COLO829 (cell line): ENCODE measurements at regions not wholly inside any gene's neighbourhood (a gene's known extent, or its start where the extent isn't known, plus 50 kb on each side); places are given as distances from the start of the nearest gene placed in this dataset.

ENCODE experiments used
- DNase-seq: peaks from one replicate; pipeline ENCODE4 v3.0.0; 2012; ENCODE audit warnings: low spot score

GRCh38 chr20:54272901-54273488, 65.1 kb downstream of the PFDN4 start:
- DNase-seq: no peak

- DNase-seq: no peak
Measured at GRCh38 chr20:54275359-54276111, 67.6 kb downstream of the PFDN4 start.

- DNase-seq: no peak
Measured at GRCh38 chr20:54276577-54277169, 68.8 kb downstream of the PFDN4 start.

DNA sequence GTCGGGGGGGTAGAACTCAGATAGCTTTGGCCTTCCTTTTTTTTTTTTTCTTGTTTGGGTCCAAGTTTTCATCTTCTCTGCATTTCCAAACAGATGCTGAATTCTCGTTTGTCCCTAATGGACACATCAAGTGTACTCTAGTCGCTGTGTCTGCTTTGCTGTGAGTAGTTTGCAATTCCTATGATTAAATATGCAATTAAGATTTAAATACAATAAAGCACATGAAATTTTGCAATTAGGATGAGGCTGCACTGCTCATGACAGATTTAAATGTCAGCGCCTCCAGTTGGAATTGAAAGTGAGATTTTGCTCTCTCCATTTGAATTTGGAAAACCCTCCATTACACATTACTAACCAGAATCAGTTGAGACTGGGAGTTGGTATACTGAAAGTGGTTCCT, 70.4 kb downstream of the PFDN4 start:
- DNase-seq: no peak

DNA sequence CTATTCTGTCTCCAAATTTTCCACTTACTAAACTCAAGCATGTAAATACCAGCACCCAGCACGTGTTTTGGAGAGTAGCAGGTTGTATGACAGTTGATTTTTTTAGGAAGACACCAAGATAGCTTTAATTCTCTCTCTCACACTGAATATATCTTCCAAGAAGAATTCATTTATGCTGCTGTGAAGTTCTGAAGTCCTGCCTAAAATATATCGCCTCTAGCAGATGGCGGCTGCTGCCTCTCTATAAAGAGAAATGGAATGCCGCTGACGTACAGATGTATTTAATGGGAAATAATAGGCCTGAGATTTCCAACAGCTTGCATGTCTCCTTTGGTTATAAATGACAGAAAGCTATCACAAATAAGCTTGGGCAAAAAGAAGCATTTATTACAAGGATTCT, 74.7 kb downstream of the PFDN4 start:
- no peak for DNase-seq

- no peak for DNase-seq
Measured at GRCh38 chr20:54283253-54283652, 75.4 kb downstream of the PFDN4 start.

DNA sequence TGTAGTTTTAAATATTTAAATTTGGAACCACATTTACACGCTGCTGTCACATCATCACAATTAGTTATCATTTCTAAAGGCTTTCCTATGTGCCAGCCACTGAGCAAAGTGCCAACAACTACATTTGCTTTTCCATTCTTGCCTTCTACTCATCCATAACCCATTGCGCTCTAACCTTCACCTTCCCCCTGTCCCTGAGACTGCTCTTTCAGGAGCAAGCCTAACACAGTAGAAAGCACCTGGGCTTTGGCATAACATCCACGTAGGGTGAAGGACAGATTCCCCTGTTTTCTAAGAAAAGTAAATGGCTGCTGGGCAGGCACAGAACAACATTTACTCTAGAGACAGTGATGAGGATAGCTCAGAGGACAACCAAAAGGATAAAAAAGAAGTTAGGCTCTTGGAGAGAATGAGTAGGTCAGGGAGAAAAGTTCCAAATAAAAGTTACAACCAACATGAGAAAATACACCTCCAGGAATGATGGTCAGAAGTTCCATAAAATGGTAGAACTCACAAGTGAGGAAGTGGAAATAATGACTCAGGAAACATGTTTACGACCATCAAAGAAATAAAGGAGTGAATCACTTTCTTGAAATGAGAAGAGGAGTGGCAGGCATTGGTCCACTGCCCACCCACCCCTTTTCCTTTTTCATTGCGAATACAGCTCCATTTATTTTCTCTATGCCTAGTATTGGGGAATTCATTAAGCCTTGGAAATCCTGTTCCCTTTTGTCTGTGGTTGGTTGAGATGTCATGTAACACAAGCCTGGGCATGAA, 77.2 kb downstream of the PFDN4 start:
- DNase-seq: peak; percentile 36

GRCh38 chr20:54290636-54291035, 82.7 kb downstream of the PFDN4 start:
- DNase-seq: no peak

DNA sequence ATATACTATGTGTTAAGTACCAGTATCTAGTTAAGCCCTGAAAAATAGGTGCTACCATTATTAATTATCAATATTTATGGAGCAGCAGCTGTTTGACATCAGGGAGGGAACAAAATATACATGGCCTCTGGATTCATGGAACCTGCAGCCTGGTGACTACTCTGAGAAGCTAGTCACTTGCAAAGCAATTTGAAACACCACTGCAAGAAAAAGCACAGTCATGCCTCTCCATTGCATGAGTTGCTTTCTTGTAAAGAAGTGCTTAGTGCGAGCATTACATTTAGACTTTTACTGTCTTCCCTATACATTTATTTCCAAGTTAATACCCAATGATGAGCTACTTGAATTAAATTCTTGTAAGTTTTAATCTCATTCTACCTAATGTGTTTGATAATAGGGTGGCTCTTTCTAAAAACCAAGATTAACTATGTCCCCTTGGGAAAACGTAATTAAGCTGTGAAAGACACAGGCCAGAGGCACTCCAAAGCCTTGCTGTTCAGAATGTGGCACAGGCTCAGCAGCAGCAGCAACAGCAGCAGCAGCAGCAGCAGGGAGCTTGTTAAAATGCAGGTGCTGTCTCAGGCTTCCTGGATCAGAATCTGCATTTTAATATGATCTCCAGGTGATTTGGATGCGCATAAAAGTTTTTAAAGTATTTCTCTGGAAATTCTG, 83.6 kb downstream of the PFDN4 start:
- DNase-seq: no peak

DNA sequence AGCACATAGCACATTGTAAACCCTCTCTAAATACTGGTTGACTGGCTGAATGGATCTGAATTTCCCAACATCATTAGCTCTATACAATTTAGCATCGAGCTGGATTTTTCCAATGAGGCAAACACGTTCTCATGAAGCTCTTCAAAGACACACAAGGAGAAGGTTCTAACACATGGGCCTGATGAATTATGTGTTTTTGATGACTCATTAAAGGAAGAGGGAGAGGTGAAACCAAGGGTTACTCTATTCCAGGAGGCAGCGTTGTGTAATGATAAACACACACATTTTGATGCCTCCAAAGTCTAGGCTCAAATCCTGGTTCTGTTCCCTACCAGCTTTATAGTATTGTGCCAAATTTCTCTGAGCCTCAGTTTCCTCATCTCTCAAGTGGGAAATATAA, 84.3 kb downstream of the PFDN4 start:
- no peak for DNase-seq

- peak; percentile 57 for DNase-seq
Measured at GRCh38 chr20:54293526-54293925, 85.6 kb downstream of the PFDN4 start.

- no peak for DNase-seq
Measured at GRCh38 chr20:54294094-54294493, 86.2 kb downstream of the PFDN4 start.

DNA sequence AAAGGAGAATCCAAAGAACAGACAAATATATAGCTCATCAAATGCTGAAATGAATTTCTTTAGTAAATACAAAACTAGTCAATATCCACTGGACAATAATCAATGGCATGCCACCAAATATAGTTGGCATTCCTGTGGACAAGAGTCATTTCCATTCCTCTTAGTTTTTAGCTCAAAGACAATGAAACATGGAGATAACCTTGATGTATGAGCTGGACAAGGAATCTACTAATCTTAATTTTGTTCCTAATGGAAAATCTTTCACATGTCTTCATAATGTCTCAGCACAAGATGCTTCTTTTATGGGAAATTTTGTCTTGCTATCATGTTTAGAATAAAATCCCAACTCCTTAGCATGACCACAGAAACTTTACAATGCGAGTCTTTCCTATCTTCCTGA, 87.8 kb downstream of the PFDN4 start:
- DNase-seq: no peak

GRCh38 chr20:54305421-54305820, 97.5 kb downstream of the PFDN4 start:
- DNase-seq: no peak

- no peak for DNase-seq
Measured at GRCh38 chr20:54306985-54307710, 99.3 kb downstream of the PFDN4 start.

- no peak for DNase-seq
Measured at GRCh38 chr20:54308804-54309203, 100.9 kb downstream of the PFDN4 start.

GRCh38 chr20:54318892-54319291, 111.0 kb downstream of the PFDN4 start:
- DNase-seq: no peak

DNA sequence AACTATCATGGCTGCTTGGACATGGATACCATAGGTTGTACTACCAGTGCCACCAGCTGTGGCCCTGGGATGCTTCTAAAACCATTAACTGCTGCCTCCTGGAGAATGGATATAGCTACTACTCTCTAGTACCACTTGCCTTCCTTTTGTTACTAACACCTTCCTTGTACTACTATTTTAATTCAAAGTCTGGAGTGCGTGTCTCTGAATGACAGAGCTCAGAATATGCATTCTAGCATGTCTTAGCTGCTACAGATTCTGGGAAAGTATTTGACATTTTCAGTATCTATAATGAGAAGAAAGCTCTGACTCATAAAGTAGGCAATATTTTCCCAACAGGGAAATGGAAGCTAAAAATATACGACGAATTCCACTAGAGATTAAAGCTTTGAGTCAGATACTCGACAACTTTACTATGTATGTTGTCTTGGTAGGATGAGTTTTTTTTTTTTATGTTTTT, 112.3 kb downstream of the PFDN4 start:
- DNase-seq: no peak

- DNase-seq: no peak
Measured at GRCh38 chr20:54321352-54322087, 113.6 kb downstream of the PFDN4 start.

DNA sequence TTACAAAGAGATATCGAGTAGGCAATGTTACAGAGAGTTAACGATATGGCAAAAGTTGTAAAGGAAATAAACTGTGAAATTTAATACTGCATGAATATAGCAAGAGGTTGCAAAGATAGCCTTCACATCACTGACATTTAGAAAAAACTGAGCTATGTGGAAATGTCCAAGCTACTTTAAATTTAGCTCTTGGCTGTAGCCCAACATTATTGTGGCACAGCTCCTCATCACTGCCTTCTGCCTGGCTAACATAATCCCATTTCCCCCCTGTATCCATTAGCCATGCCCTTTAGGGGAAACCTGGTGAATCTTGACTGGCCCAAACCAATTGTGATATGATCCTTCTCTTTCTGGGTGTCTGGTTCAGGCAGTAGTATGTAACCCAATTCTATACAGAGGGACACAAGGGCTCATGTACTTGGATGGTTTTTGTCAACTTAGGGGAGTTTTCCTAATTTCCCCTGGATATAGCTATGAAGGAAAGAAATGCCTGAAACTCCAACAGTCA, 115.4 kb downstream of the PFDN4 start:
- no peak for DNase-seq

GRCh38 chr20:54324041-54324440, 116.2 kb downstream of the PFDN4 start:
- no peak for DNase-seq
